Transverse colon (tissue), 4 donors: ENCODE measurements at regions not wholly inside any gene's neighbourhood (a gene's known extent, or its start where the extent isn't known, plus 50 kb on each side); places are given as distances from the start of the nearest gene placed in this dataset.

Experiments used
- DNase-seq: peaks from one replicate; pipeline ENCODE4 v3.0.0-alpha.2; 2019
- H3K27ac ChIP-seq, 4 donors: fragments of 200-600 bp; sonication (generic); 2 replicates each; pipeline ENCODE4 v1.5.1; 2016 to 2018; ENCODE audit warnings: inconsistent platforms in 4 of 4
- H3K27me3 ChIP-seq: fragments of 200-600 bp; sonication (generic); 2 replicates; pipeline ENCODE4 v1.5.1; 2017; ENCODE audit warnings: inconsistent platforms
- H3K36me3 ChIP-seq, 4 donors: fragments of 200-600 bp; sonication (generic); 2 replicates each; pipeline ENCODE4 v1.5.1; 2017 to 2019; ENCODE audit warnings: inconsistent platforms in 4 of 4
- H3K4me1 ChIP-seq, 4 donors: fragments of 200-600 bp; sonication (generic); 2 replicates each; pipeline ENCODE4 v1.5.1; 2017 to 2020; ENCODE audit warnings: inconsistent platforms in 4 of 4
- H3K4me3 ChIP-seq, 4 donors: fragments of 200-600 bp; sonication (generic); 1 replicate in 1 of 4; 2 replicates in 3 of 4; pipeline versions ENCODE4 v1.5.1 to v1.6.1; 2017 to 2019; ENCODE audit warnings: inconsistent platforms in 4 of 4
- H3K9me3 ChIP-seq, 2 donors: fragments of 200-600 bp; sonication (generic); 2 replicates each; pipeline ENCODE4 v1.5.1; 2017 to 2019; ENCODE audit warnings: inconsistent platforms in 2 of 2
- CTCF ChIP-seq, 5 experiments: fragments of 200-600 bp in 3 of 5; fragments of 450-650 bp in 2 of 5; sonication (generic) in 3 of 5; IDR thresholded peaks; 1 replicate in 2 of 5; 2 replicates in 3 of 5; pipeline ENCODE4 v1.5.1; 2016 to 2017; ENCODE audit warnings: antibody characterized with exemption in 5 of 5, inconsistent platforms in 3 of 5, mild to moderate bottlenecking in 2 of 5, moderate library complexity in 1 of 5
- EP300 ChIP-seq: sonication (generic); formaldehyde crosslinking; IDR thresholded peaks from one replicate; pipeline ENCODE4 v1.6.1; 2017; ENCODE audit warnings: antibody characterized with exemption, low read depth
- POLR2A ChIP-seq: fragments of 450-650 bp; IDR thresholded peaks from one replicate; pipeline ENCODE4 v1.6.1; 2016; ENCODE audit warnings: antibody characterized with exemption, mild to moderate bottlenecking, moderate library complexity
- POLR2AphosphoS5 ChIP-seq, 3 donors: sonication (generic); formaldehyde crosslinking; IDR thresholded peaks; one replicate each; pipeline ENCODE4 v1.6.1; 2016; ENCODE audit warnings: antibody characterized with exemption in 3 of 3
- WGBS, 2 donors: methylation state at CpG; one replicate each; pipeline ENCODE4 v1.1.5; 2018; ENCODE audit warnings: low coverage in 1 of 2; 5-methylcytosine and 5-hydroxymethylcytosine counted together
- in situ Hi-C, 4 donors: fragments of 200-750 bp; cut with MboI; loops; one replicate each; pipeline versions ENCODE4 v1.15.0 to v1.15.1; 2017; ENCODE audit warnings: low sequenced_read_pairs in 3 of 4, low pct_ligation_motif_present in 1 of 4, low pct_unique_long_range_greater_than_20kb in 1 of 4
- intact Hi-C: fragments of 100-400 bp; cut with DNase I; formaldehyde crosslinking; loops from one replicate; pipeline ENCODE4 v1.15.1; 2023; ENCODE audit warnings: low total_unique reads

GRCh38 chr5:35319333-35320002, 89.2 kb upstream of the PRLR start:
- 42 to 48% methylated on average over 4 of the region's 4 CpGs for WGBS, 2 donors
- peak; percentile 58 for DNase-seq
- Histone ChIP-seq H3K9me3 (no peaks in the 10 kb centered on the region), H3K36me3 (no peaks in the 10 kb centered on the region), H3K4me1 (no peaks in the 10 kb centered on the region), H3K4me3 (no peak overlapping the region), H3K27ac (no peak overlapping the region), H3K27me3 (no peaks in the 10 kb centered on the region)
- in situ Hi-C loops (no loop called here), intact Hi-C loops (no loop called here)
- TF ChIP-seq POLR2A (no peak), CTCF (IDR thresholded peaks at IDR 0.05) (no peak), EP300 (no peak), POLR2AphosphoS5 (IDR thresholded peaks at IDR 0.05) (no peak)

- H3K27ac ChIP-seq = no peak overlapping the region
- TF ChIP-seq POLR2A = no peak
- no peak for TF ChIP-seq CTCF (IDR thresholded peaks at IDR 0.05)
- TF ChIP-seq POLR2AphosphoS5 (IDR thresholded peaks at IDR 0.05) = no peak
- no peak for TF ChIP-seq EP300
- no peaks in the 10 kb centered on the region for H3K4me1 ChIP-seq
- DNase-seq = no peak
- in situ Hi-C loops (no loop called here), intact Hi-C loops (no loop called here)
- H3K9me3 ChIP-seq = no peaks in the 10 kb centered on the region
- H3K36me3 ChIP-seq = no peaks in the 10 kb centered on the region
- 92 to 100% methylated on average over 1 to 2 of the region's 2 CpGs for WGBS, 2 donors
- H3K27me3 ChIP-seq = no peaks in the 10 kb centered on the region
- H3K4me3 ChIP-seq = no peak overlapping the region
Measured at GRCh38 chr5:35317586-35317985, 87.3 kb upstream of the PRLR start.

- intact Hi-C loops = no loop called here
- no peak for DNase-seq
- H3K9me3 ChIP-seq = no peaks in the 10 kb centered on the region
- WGBS, 2 donors = 90 to 92% methylated on average over 4 of the region's 4 CpGs
- in situ Hi-C loops = no loop called here
- TF ChIP-seq CTCF (IDR thresholded peaks at IDR 0.05) (no peak), POLR2A (no peak), EP300 (no peak), POLR2AphosphoS5 (IDR thresholded peaks at IDR 0.05) (no peak)
- H3K4me1 ChIP-seq = no peaks in the 10 kb centered on the region
- H3K36me3 ChIP-seq = no peaks in the 10 kb centered on the region
- H3K27ac ChIP-seq = no peak overlapping the region
- no peaks in the 10 kb centered on the region for H3K27me3 ChIP-seq
- no peak overlapping the region for H3K4me3 ChIP-seq
Measured at GRCh38 chr5:35316611-35317274, 86.5 kb upstream of the PRLR start.

GRCh38 chr5:35313291-35313690, 83.0 kb upstream of the PRLR start:
- H3K4me1 ChIP-seq = no peaks in the 10 kb centered on the region
- H3K27ac ChIP-seq = no peak overlapping the region
- H3K27me3 ChIP-seq = no peaks in the 10 kb centered on the region
- in situ Hi-C loops = no loop called here
- TF ChIP-seq EP300 (no peak), POLR2AphosphoS5 (IDR thresholded peaks at IDR 0.05) (no peak), CTCF (IDR thresholded peaks at IDR 0.05) (no peak), POLR2A (no peak)
- intact Hi-C loops = no loop called here
- H3K9me3 ChIP-seq = no peaks in the 10 kb centered on the region
- 21 to 35% methylated on average over 2 of the region's 2 CpGs for WGBS, 2 donors
- no peak overlapping the region for H3K4me3 ChIP-seq
- DNase-seq = no peak
- H3K36me3 ChIP-seq = no peaks in the 10 kb centered on the region
